ENCODE measurements at regions not wholly inside any gene's neighbourhood (a gene's known extent, or its start where the extent isn't known, plus 50 kb on each side); places are given as distances from the start of the nearest gene placed in this dataset.

DNA sequence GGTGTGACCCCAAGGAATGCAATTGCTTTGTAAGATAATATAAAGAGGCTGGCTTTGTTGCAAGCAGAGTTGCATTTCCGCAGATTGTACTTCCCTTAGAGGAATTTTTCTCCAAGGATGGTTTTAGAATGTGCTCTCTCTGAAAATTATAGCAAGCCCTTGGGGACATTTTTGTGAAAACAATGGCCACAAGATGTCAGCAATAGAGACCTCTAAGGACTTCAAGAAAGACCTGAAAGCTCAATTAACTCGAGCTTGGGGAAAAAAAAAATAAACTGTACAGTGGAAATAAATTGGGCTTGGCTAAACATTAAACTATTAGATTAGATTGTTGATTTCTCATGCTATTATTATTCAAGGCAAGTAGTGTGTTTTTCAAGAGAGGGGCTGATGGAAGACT is 81.3 kb upstream of the KYNU start:
- H3K9me3 ChIP-seq (ENCODE audit: insufficient read depth in 2 of 2, low read depth in 1 of 2, low read length in 1 of 2), result no peaks in the 10 kb centered on the region
- POLR2A ChIA-PET (ENCODE audit: partially characterized antibody), result no interaction called here
- H3K4ac ChIP-seq (replicated peaks; ENCODE audit: insufficient read length, low read depth, low read length), result no peak overlapping the region
- no peak overlapping the region for H3K18ac ChIP-seq (ENCODE audit: extremely low read depth, low read length)
- no peaks in the 10 kb centered on the region for H3K79me2 ChIP-seq (ENCODE audit: control insufficient read depth in 1 of 2, insufficient read depth in 2 of 2, low read length in 2 of 2)
- no peaks in the 10 kb centered on the region for H3K23me2 ChIP-seq (ENCODE audit: low read depth, low read length)
- no peak overlapping the region for H2BK20ac ChIP-seq (ENCODE audit: low read length)
- no peaks in the 10 kb centered on the region for H3K79me1 ChIP-seq (ENCODE audit: low read depth, low read length)
- H2AFZ ChIP-seq (ENCODE audit: low read length), result no peak overlapping the region
- H4K8ac ChIP-seq (ENCODE audit: extremely low read depth, insufficient read depth, low read length), result no peak overlapping the region
- no peaks in the 10 kb centered on the region for H3K36me3 ChIP-seq (ENCODE audit: control insufficient read depth in 2 of 4, insufficient read depth in 4 of 4, low read length in 3 of 4)
- no peak overlapping the region for H3K4me3 ChIP-seq (ENCODE audit: extremely low read depth in 1 of 4, insufficient read depth in 2 of 4, low read depth in 3 of 4, low read length in 4 of 4)
- H2BK5ac ChIP-seq (ENCODE audit: low read depth, low read length), result no peak overlapping the region
- H3K9ac ChIP-seq (replicated peaks in 1 of 4; ENCODE audit: extremely low read depth in 1 of 4, low read depth in 3 of 4, low read length in 3 of 4), result no peak overlapping the region
- no peak overlapping the region for H3K23ac ChIP-seq (ENCODE audit: insufficient read length)
- H3K56ac ChIP-seq (replicated peaks; ENCODE audit: insufficient read length, low read depth, low read length), result no peak overlapping the region
- H3K14ac ChIP-seq (ENCODE audit: insufficient read length), result no peak overlapping the region
- H2AK5ac ChIP-seq (ENCODE audit: low read depth, low read length), result no peak overlapping the region
- TF ChIP-seq RAD21 (IDR thresholded peaks at IDR 0.05 in 1 of 2, conservative IDR thresholded peaks at IDR 0.05 in 1 of 2; ENCODE audit: low read depth in 2 of 2, low read length in 2 of 2) (peak in 1 of 2 experiments; percentile 14; a peak in 1 of 4 replicates), RBBP5 (IDR thresholded peaks at IDR 0.05; ENCODE audit: borderline replicate concordance, low read depth, low read length) (no peak)
- no peak overlapping the region for H2BK12ac ChIP-seq (ENCODE audit: low read depth, low read length)
- no peak overlapping the region for H4K5ac ChIP-seq (ENCODE audit: insufficient read length, low read depth, low read length)
- H4K20me1 ChIP-seq (replicated peaks in 1 of 2; ENCODE audit: control insufficient read depth in 1 of 2, insufficient read depth in 2 of 2, low read length in 2 of 2), result no peaks in the 10 kb centered on the region
- DNase-seq (ENCODE audit: low read depth in 1 of 2, low spot score in 2 of 2), result no peak
- no peaks in the 10 kb centered on the region for H3K4me1 ChIP-seq (replicated peaks in 1 of 4; ENCODE audit: control insufficient read depth in 3 of 4, insufficient read depth in 4 of 4, low read length in 3 of 4)
- 85% methylated on average over 2 of the region's 2 CpGs; no CpG with 5 or more reads in 1 of the 2 experiments for WGBS, 2 experiments (ENCODE audit: extremely low coverage in 1 of 2, insufficient coverage in 1 of 2, insufficient read length in 1 of 2, insufficient replicate concordance in 2 of 2, low coverage in 1 of 2, low lambda C conversion rate in 2 of 2, missing lambda C conversion rate in 1 of 2)
- H3K4me2 ChIP-seq (ENCODE audit: insufficient read depth in 1 of 2, low read depth in 2 of 2, low read length in 2 of 2), result no peak overlapping the region
- H2BK15ac ChIP-seq (ENCODE audit: low read length), result no peak overlapping the region
- H4K91ac ChIP-seq (replicated peaks; ENCODE audit: insufficient read length, low read length), result no peak overlapping the region
- no peak overlapping the region for H3K27ac ChIP-seq (ENCODE audit: low read depth, low read length)
- H3K27me3 ChIP-seq (replicated peaks in 1 of 4; ENCODE audit: control insufficient read depth in 3 of 4, extremely low read depth in 1 of 4, insufficient read depth in 3 of 4, low read length in 3 of 4), result no peaks in the 10 kb centered on the region
- no peak for FAIRE-seq
- H2BK120ac ChIP-seq (replicated peaks; ENCODE audit: low read depth, low read length), result no peak overlapping the region
- CTCF ChIA-PET (ENCODE audit: partially characterized antibody), result interaction anchor here (1.6 kb wide), 1 partner anchor 184 kb away, joined by 4 read pairs; no protein-coding TSS in a partner anchor

Measured in H1 (cell line).